SKM-1 treated with dmso at 0.1 percent for 144 hours (cell line): ENCODE measurements at regions not wholly inside any gene's neighbourhood (a gene's known extent, or its start where the extent isn't known, plus 50 kb on each side); places are given as distances from the start of the nearest gene placed in this dataset.

Experiments
- DNase-seq: peaks from one replicate; lab custom pipeline; 2025; ENCODE audit not compliant: unreplicated experiment; lab: John Stamatoyannopoulos, UW

DNA sequence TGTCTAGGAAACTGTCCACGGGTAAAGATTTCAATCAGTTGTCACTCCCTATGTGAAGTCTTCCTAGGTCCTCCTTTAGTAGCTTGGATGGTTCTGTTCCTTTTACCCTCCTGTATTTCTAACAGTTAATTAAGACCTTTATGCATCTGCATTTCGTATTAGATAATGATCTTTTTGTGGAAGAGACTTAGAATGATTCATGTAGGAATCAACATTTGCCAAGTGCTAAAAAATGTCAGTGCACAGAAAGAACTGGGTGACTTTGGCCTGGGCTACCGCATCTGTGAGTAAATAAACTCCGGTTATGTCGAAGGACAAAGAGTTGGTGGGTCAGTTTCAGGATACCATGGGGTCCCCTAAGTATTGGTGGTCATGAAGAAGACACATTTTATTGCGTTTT lies 918.0 kb downstream of the TFAP2A start:
- no peak for DNase-seq

DNA sequence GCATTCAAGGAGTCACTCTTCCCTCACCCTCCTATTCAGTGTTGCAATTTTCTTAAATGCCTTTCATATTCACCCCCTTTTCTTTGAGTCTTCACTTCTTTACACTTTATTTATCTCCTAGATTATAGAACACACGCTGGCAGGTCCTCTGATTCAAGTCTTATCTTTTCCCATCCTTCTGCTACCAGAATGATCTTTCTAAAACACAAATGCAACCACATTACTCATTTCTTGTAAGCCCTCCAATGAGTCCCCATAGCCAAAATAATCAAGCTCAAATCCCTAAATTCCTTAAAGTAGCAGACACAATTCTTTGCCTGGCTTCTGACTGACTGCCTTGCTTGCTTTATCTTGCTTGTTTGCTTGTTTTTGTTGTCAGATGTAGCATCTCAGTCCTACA lies 920.0 kb downstream of the TFAP2A start:
- DNase-seq, result no peak

DNA sequence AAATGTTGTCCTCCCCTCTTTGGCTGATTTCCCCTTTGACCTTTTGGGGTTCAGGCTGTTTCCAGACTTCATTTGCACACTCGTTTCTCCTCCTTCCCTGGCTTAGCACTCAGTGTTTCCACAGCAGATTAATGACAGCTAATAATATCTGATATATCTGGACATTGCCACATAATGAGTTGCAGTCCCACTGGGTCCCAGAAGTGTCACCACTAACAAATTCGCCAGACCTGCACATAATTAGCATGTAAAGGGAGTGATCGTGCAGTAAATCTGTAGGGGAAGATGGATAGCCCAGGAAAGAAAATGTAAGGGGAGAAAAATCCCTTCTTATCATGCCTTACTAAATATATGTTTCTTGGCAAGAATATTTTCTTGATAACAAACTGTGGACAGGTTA lies 922.1 kb downstream of the TFAP2A start:
- DNase-seq, result no peak

DNA sequence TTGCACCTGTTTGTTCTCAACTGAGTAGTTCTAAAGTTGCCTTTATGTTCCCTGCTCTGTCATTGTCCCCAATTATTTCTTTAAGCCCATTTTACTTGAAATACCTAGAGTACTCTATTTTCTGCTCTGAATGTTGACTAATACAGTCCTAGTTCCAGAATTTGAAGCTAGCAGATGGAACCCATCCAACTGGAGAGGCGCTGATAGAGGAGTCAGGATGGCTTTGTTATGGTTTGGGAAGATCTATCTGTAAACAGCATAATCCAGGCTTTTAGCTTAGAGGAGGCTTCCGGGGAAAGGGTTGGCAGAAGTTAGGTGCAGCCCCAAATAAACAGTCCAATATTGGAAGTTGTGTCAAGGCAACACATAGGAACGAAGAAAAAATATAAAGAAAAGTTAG lies 927.7 kb downstream of the TFAP2A start:
- DNase-seq, result no peak

DNA sequence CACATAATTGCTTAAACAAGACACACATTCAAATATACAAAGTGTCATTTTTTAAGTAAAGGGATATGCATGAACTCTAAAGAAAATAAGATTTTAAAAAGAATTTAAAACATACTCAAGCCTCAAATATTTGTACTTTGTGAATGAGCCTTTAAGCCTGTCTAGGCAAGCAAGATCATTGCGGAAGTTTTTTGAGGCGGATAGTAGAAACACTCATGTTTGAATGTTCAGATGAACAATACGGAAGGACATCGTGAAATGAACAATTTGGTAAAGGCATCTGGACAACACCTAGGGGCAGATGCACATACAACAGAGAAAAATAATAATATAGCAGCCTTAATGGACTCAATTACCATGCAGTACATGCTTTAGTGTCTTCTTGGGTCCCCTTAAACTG lies 928.9 kb downstream of the TFAP2A start:
- no peak for DNase-seq

DNA sequence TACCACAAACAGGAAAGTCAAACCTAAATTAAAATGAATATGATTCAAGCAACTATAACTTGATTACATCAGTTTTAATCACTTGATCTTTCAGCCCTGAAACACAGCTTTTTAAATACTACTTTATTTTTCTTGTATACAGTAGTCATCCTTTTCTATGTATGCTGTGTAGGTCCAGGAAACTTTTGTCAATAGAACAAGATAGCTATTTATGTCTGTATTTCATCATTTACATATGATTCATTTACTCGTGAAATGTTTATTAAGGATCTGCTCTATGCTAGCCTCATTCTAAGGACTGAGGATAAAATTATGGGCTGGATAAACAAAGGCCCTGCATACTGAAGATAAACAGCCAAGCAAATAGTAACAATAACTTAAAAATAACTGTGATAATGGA lies 930.2 kb downstream of the TFAP2A start:
- no peak for DNase-seq

DNA sequence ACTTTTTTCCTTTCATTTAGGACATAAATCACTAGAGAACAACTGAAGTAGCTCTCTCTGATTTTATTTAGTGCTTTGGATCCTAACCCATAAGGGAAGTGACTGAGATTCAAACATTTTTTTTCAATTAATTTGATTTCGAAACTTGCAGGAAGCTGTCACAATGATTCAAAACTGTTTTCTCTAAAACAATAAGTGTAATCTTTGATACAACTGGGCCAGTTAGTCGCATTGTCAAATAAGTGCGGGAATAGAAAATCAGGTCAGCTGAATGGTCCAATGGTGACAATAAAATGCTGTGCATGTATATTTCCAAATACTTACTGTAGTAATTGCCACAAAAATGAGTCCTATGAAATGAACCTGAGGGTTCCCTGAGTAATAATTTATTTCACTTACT lies 930.8 kb downstream of the TFAP2A start:
- DNase-seq, result no peak

DNA sequence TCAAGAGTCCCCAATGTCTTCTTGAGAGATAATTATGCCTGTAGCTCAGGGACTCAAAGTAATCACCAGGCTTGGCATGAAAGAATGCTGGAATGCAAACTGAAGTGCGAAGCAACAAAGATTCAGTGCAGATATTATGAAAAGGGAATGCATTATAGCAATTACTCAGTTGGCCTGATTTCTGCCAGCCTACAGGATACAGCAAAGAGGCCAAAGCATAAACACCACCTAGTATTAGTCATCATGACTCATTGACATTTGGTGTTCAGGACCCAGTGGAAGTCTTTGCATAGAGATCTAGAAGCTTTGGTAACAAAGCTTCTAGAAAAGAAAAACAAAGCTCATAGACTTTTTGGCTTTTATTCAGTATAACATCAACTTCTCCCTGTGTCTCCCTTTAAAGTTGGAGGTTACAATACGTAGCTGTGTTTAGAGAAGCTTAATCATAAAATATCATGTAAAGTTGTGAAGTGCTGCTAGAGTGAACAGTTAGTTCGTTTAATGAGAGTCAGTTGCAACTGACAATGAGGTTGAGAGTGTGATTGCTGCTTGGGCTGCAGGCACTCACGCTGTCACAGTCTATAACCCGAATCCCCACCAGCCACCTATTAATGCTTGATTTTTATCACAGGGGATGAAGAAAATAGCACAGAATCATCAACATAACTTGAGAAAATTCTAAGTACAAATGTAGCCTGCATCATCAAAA lies 932.7 kb downstream of the TFAP2A start:
- no peak for DNase-seq

DNA sequence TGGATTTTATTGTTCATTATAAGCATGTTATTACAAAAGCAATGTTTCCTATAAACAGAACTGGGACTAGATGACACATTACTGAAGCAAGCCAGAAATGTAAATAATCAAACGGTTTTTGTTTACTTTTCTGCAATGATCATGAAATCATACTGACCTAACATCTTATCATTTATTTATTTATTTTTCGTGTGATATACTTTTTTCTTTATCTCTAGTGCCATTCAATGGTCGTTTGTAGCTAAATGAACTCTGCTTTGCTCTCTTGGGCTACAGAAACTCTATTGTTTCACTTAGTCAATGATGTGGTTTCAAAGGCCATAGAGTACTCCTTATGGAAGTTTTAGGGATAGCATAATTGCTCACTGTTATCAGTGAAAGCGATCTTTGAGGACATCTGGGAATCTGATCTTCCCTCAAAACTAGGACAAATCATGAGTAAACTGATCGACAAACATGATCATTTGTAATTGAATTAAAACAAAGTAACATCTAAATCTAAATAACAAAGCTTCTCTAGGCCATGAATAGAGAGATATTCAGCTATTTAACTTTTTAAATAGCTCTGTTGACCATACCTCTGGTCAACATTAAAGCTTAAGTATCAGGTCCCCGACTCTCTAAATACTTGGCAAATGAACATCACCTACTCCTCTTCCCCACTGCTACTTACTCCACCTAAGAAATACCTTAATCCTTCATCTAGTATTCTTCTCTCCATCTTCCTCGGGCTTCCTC lies 933.4 kb downstream of the TFAP2A start:
- DNase-seq, result no peak

DNA sequence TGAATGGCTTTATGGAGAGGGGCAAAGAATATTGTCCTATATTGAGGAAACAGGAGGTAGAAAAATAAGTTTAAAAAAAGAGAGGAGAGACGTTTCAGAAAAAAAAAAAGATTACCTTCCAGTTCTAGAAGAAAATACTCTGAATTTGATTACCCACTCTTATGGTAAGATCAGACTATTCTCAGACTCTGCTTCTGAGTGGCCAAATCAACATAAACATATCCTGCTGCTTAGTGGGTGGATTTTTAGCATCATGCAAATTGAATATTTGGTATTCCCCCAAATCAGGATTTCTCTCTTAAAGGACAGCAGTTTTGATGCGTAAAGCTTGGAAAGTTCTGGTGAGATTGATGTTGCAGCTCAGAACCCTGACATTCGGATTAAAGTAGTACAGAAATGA lies 946.6 kb downstream of the TFAP2A start:
- no peak for DNase-seq

DNA sequence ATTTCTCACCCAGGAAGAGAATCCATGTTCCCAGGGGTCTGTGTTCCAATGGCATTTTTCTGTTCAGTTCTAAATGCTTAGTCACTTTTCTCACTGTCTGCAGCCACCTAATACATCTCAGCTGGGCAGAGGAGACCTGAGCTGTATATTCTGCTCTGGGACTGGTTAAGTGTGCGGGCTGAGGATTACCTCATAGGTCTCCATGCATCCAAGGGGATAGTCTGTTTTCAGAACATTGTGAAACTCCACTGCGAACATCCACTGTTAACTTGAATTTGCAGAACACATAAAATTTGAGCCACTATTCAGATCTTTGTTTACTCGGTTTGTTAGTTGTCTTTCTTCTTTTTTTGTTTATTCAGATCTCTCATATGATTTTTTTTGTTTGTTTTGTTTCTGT lies 947.1 kb downstream of the TFAP2A start:
- DNase-seq, result no peak

DNA sequence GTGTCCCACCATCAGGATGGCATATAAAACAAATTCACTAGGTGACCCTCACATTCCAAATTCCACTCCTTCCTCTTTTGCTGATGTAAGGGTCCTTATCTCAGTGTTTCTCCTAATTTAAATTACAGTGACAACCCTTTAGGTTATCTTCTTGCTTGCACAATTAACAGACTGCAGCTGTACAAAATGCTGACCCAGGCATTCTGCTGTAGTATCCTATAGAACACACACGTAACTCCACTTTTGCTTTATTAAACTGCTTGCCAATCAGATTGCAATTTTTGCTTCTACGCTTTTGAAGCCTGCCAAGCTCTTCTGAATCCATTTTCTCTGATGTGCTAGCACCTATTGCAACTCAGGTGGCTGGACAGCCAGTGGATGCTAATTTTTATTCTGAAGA lies 950.3 kb downstream of the TFAP2A start:
- DNase-seq, result no peak

DNA sequence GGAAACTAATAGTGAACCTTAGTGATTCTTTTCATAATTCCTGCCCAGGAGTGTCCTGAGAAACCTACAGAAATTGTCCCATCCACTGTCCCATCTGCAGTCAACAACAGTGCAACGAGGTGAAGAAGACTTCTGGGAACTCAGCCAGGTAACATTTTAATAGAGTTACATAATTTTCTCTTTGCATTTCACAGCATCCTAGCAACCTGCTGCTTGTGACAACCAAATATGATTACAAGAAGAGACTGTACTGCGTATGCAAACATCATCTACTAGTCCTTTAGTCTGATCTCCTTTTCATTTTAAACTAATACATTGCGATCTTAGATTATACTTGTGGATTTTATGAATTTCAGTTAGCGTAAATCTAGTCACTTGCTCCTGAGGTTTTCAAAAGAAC lies 951.6 kb downstream of the TFAP2A start:
- no peak for DNase-seq

DNA sequence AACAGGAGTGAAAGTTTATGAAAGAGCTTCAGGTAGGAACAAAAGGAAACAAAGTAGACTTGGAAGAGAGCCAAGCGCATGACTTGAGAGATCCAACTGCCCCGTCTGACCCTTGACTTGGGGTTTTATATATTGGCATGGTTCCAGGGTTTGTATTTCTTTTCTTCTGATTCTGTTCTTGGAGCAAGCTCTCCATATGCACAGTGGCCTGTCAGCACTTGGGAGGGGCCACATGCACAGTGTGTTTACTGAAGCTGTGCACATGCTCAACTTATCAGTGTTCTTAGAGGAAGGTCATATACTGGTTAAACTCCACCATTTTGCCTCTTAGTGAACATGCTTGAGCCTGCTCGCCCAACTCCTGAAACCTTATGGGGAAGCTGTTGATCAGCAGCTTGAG lies 953.7 kb downstream of the TFAP2A start:
- no peak for DNase-seq

DNA sequence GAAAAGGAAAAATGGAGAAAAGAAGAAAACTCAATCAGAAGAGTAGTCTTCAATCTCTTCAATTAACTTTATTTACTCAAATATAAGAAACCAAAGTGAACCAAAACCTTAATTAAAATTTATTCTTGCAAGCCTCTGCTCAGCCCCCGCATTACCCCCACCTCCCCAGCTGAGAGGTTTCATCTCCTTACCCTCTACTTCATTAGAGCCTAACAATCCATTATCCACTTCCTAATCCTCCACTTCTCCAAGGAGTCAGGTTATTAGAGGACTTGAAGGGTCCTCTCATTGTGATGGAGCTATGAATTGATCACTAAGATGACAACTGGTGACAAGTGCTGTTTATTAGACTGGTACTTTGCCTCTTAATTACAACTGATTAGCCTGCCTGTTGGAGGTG lies 956.5 kb downstream of the TFAP2A start:
- DNase-seq, result no peak

DNA sequence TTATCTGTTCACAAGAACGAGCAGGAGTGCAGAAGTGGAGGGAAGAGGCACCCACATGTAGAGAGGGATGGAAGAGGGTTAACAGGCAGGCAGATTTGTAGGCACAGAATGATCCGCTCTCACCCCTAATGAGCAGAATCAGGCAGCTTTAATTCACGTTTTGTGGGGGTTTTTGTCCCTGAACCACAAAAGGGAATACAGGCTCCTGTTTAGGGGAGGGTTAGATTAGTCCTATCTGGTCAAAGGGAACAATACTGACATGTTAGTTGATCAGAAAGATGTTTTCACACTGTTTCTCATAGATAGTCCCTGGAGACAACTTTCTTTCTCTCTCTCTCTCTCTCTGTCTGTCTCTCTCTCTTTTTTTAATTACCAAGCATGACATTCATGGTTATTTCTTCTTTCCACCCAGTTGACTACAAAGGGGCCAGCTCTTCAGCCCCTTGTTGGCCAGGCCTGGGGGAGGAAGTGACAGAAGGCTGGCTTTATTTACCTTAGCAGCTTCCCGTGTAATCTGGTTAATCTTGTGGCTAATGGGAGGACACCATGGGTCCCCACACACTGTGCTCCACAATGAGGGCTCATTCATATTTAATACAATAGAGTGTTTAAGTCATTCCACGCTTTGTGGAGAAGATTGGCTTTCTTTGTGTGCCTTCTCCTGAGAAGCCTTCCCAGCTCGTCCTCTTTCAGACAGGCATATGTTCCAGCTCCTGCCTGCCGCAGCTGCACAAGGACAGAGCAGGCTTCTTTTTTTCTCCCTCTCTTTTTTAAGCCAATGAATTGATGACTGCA lies 958.8 kb downstream of the TFAP2A start:
- no peak for DNase-seq

DNA sequence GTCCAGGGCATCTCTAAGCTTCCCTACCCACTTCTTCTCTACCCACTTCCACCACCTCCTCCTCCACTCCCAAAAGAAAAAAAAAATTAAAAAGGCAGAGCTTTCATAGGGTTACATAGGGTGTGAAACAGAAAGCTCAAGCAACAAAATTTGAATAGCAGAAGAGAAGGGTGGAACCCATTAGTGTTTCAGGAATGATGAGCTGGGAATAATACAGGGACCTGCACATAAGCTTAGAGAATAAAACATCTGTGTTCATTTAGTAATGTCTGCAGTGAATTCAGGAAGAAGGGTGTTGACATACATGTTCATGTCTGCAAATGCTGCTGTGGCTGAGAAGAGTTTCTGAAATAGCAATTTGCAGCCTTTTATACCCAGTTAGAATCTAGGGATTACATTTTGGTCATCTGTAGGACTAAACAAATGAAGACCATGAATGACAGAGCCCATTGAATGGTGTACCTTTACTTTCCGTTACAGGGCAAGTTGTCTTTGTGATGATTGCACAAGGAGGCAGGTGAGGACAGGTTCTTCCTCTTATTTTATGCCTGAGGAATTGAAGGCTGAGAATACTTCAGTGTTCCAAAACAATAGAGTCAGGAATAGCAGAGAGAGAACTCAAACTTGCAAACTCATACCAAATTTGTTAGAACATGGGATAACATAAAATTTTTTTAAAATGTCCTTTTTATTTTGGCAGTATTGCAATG lies 975.1 kb downstream of the TFAP2A start:
- no peak for DNase-seq

DNA sequence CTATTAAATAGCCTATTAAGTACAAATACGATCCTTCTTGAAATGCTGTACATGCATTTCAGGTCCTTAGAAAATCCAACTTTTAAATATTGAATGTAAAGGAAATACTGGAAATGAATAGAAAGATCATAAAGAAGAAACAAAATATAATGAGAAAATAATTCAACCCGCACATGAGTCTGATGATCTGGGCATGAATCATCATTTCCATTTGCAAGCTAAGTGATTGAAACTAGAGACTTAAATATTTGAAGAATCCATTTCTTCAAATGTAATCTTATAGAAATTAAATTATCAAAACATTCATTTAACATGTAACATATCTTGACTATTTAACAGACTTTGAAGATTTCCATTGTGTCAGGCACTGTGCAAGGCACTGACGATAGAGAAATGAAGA lies 977.0 kb downstream of the TFAP2A start:
- no peak for DNase-seq

DNA sequence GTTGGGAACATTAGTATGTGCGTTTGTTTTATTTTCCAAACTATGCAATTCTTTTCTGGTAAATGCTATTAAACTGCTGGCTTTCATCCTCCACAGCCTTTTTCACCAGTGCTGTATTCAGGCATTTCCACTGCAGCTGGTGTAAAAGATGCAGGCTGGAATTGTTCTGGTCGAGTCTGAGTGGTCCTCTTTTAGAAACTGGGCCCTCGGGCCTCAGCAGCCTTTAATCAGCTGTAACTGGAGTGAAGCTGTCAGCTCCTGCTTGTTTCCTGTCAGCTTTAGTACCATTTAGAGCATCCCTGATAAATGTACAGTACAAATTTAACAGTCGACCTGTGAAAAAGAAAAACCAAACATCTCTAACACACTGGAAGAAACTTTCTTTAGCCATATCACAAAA lies 979.6 kb downstream of the TFAP2A start:
- DNase-seq, result no peak

DNA sequence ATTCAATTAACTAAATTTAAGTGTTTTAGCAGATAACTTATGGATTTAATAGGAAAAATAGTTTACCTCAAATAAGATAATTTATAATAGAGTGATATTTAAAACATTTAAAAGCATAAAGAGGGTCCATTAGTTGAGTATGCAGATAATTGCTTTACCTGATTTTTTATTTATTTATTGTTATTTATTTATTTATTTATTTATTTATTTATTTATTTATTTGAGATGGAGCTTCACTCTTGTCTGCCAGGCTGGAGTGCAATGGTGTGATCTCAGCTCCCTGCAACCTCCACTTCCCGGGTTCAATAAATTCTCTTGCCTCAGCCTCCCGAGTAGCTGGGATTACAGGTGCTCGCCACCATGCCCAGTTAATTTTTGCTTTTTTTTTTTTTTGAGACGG lies 982.9 kb downstream of the TFAP2A start:
- DNase-seq, result no peak

DNA sequence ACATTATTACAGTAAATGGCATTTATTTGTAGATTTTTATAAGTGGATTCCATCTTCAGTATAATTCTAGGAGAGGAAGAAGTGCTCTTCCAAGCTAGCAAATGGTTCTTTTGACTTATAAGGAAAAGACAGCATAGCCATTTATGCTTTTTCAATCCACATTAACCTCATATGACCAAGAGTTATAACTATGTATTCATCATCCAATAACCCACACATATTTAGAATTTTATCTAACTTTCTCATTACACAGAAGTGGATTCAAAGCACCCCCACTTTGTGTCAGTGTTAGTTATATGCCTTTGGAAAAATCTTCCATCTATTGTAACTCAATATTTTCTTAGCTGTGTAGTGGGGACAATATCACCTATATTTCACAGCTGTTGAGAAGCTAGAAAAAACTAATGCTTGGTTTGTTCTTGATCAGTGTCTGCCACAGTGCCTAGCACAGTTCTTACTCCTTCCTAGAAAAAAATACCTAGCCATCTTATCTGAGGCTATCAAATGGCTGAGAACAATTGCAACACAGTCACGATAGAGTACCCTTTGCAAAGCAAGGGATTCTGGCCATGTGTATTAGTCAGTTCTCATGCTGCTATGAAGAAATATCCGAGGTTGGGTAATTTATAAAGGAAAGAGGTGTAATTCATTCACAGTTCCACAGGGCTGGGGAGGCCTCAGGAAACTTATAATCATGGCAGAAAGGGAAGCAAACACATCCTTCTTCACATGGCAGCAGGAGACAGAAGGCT lies 986.3 kb downstream of the TFAP2A start:
- no peak for DNase-seq
